NCI-H510A (cell line): ENCODE measurements at regions not wholly inside any gene's neighbourhood (a gene's known extent, or its start where the extent isn't known, plus 50 kb on each side); places are given as distances from the start of the nearest gene placed in this dataset.
"Not testable (repeated sequence)": the region's sequence is repeated elsewhere in the genome, so short reads cannot be mapped to it uniquely, and the experiment has no call there.

ENCODE experiments used
- DNase-seq: peaks from one replicate; lab custom pipeline; 2025; lab: John Stamatoyannopoulos, UW

- DNase-seq = not testable (repeated sequence)
These were observed 1242.8 kb downstream of the TMEM121 start for GRCh38 chr14:106768972-106769700.

GRCh38 chr14:106770158-106770672 is 1243.8 kb downstream of the TMEM121 start:
- DNase-seq = not testable (repeated sequence)

GRCh38 chr14:106774889-106775480 is 1248.6 kb downstream of the TMEM121 start:
- DNase-seq = peak; percentile 9

GRCh38 chr14:106776395-106776983 is 1250.1 kb downstream of the TMEM121 start:
- no peak for DNase-seq

GRCh38 chr14:106778986-106779385 is 1252.6 kb downstream of the TMEM121 start:
- no peak for DNase-seq

GRCh38 chr14:106786697-106787096 is 1260.3 kb downstream of the TMEM121 start:
- DNase-seq = no peak

- DNase-seq = no peak
These were observed 1261.2 kb downstream of the TMEM121 start for GRCh38 chr14:106787626-106788025.

GRCh38 chr14:106788534-106788933 is 1262.2 kb downstream of the TMEM121 start:
- DNase-seq = no peak

GRCh38 chr14:106789318-106789717 is 1262.9 kb downstream of the TMEM121 start:
- DNase-seq = no peak

GRCh38 chr14:106790189-106791036 is 1264.0 kb downstream of the TMEM121 start:
- peak; percentile 41 for DNase-seq

- no peak for DNase-seq
These were observed 1266.2 kb downstream of the TMEM121 start for GRCh38 chr14:106792543-106792942.

GRCh38 chr14:106798166-106798565 is 1271.8 kb downstream of the TMEM121 start:
- not testable (repeated sequence) for DNase-seq

- peak; percentile 16 for DNase-seq
These were observed 1276.3 kb downstream of the TMEM121 start for GRCh38 chr14:106802413-106803364.

- no peak for DNase-seq
These were observed 1277.0 kb downstream of the TMEM121 start for GRCh38 chr14:106803379-106803778.

GRCh38 chr14:106807493-106807892 is 1281.1 kb downstream of the TMEM121 start:
- DNase-seq = no peak

GRCh38 chr14:106808458-106808857 is 1282.1 kb downstream of the TMEM121 start:
- DNase-seq = no peak

GRCh38 chr14:106808907-106809306 is 1282.5 kb downstream of the TMEM121 start:
- DNase-seq = no peak

- DNase-seq = no peak
These were observed 1283.2 kb downstream of the TMEM121 start for GRCh38 chr14:106809615-106810014.

GRCh38 chr14:106810168-106810567 is 1283.8 kb downstream of the TMEM121 start:
- DNase-seq = not testable (repeated sequence)

- DNase-seq = no peak
These were observed 1284.8 kb downstream of the TMEM121 start for GRCh38 chr14:106811162-106811561.
